Mammary epithelial cell (primary cell): ENCODE measurements at regions not wholly inside any gene's neighbourhood (a gene's known extent, or its start where the extent isn't known, plus 50 kb on each side); places are given as distances from the start of the nearest gene placed in this dataset.

Experiments used
- CTCF ChIP-seq, 2 donors: IDR thresholded peaks in 1 of 2; conservative IDR thresholded peaks in 1 of 2; 2 replicates each; pipeline ENCODE4 v1.5.1; 2011 to 2012; ENCODE audit warnings: inconsistent platforms in 2 of 2, low read length in 2 of 2, mild to moderate bottlenecking in 2 of 2, control low read depth in 1 of 2, low read depth in 1 of 2; ENCODE audit not compliant: insufficient read depth in 1 of 2; ENCODE audit errors: extremely low read depth in 1 of 2
- EZH2 ChIP-seq: IDR thresholded peaks from 2 replicates; pipeline ENCODE4 v1.6.1; 2012; ENCODE audit warnings: low read length, inconsistent platforms, borderline replicate concordance

DNA sequence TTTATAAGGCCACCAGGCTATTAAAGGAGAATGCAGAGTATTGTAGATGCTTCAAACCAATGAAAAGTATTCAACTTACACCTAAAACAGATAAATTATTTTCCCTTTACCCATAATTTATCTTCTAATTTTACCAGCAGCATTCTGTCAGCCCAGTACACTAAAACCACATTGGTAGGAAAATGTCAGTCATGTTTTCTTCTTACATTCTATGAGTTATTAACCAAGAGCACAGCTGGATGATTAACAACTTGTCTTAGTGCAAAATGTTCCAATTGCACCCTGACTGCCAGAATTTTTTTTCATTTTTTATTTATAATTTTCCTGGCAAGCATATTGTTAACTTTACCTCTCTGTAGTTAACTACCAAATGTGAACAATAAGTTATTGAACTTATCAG is 79.0 kb upstream of the WDR75 start:
- TF ChIP-seq CTCF (conservative IDR thresholded peaks at IDR 0.05 in 1 of 2, IDR thresholded peaks at IDR 0.05 in 1 of 2; ENCODE audit: extremely low read depth in 1 of 2, insufficient read depth in 1 of 2, low read depth in 1 of 2, low read length in 2 of 2) (no peak), EZH2 (no peak)
